NCI-H774 (cell line): ENCODE measurements at regions not wholly inside any gene's neighbourhood (a gene's known extent, or its start where the extent isn't known, plus 50 kb on each side); places are given as distances from the start of the nearest gene placed in this dataset.

Experiments
- DNase-seq: peaks from one replicate; lab custom pipeline; 2025; lab: John Stamatoyannopoulos, UW

- no peak for DNase-seq
Observed at GRCh38 chr7:18363751-18364380, 131.7 kb upstream of the HDAC9 start.

GRCh38 chr7:18364396-18364795 lies 131.2 kb upstream of the HDAC9 start:
- DNase-seq = no peak

DNA sequence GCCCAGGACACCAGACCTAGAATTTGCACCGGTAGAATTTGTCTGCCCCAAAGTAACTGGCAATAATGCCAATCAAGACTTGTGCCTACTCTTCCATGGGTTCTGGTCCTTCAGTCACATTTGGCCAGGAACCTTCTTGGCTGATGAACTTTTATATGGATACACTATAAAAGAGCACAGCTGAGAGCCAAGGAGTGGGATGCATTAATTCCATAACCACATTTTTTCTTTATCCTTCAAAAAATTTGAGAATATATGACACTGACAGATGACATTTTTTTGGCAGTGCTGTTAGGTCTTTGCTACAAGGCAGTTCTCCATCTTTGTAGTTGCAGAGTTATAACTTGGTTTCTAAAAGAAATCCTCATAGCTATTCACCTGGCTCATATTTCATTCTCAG lies 129.2 kb upstream of the HDAC9 start:
- no peak for DNase-seq

DNA sequence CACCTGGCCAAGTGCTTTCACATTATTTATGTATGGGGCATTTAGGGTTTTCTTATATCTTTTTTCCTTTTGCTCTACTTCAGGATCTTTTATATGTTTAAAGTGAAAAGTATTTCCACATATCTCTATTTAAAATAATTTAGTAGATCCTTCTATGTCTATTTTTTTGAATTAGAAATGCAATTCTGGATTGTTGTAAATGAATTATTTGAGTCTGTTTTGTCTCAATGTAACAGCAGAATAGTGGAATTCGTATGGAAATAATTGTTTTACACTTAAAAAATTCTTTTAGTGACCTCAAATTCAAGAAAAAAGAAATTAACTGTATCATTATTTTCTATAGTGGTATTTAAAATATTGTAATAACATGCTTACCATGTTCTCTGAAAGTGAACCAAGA lies 126.5 kb upstream of the HDAC9 start:
- no peak for DNase-seq

GRCh38 chr7:18370633-18371032 lies 124.9 kb upstream of the HDAC9 start:
- DNase-seq = no peak

DNA sequence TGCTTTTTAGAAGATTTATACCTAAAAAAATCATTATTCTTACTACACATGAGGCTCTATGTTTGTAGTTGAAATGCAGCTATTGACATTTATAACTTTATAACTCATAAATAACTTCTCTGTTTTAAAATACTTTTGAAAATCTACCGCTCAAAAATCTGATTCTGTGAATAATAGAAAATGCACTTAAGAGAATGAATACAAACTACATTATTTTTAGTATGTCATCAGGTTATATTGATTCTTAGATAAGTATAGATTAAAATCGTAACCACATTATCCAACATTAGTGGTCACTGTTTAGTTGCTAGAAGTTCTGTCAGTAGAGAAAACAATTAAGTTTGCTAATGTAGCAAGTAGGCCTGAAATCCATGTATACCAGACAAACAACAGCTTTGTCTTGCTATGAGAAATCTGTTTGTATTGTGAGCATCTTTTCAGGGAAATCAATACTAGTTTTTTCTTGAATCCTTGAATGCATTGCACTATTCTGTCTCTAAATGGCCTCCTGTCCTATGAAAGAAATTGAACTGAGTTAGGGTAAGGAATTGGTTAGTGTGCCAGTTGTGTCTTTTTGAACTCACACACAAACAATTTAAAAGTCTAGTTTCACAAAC lies 116.5 kb upstream of the HDAC9 start:
- no peak for DNase-seq

GRCh38 chr7:18384491-18385143 lies 110.9 kb upstream of the HDAC9 start:
- DNase-seq = no peak

DNA sequence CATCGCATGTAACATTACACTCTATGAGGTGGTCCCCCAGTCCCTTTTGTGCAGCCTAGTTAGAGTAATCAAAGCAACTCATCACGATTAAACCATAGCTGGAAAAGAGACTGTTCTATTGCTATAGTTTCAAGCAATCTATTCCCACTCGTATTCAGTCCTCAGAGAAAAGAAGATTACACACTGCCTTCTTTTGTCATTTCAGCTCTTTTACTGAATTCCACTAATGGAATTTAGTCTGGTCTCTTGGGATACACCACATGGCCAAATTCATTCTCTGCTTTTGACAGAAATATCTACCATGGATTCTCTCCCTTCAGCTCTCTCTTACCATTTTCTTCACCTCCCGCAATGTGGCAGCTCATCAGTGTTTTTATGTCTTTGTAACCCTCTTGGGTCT lies 108.9 kb upstream of the HDAC9 start:
- DNase-seq = no peak

DNA sequence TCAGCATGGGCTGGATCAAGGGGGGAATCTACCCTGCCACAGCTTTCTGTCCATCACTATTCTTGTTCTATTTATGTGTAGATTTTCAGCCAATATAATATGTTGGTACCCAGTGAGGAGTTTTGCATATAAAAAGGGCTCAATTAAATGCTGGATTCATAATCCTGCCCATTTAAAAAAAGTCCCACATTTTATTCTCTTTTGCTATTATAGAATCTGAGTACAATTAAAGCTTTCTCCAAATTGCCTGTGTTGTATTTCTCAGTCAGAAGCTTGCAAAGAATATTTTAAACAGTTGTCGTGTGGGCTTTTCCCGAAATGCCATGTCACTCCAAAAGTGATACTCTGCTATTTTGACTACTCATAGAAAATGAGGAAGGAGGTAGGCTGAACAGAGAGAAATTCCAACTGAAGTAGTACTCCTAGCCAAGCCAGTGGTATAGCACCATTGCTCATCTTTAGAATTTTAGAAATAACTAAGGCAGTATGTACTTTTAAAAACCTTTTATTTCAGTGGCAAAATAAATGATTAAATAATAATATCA lies 108.3 kb upstream of the HDAC9 start:
- no peak for DNase-seq

DNA sequence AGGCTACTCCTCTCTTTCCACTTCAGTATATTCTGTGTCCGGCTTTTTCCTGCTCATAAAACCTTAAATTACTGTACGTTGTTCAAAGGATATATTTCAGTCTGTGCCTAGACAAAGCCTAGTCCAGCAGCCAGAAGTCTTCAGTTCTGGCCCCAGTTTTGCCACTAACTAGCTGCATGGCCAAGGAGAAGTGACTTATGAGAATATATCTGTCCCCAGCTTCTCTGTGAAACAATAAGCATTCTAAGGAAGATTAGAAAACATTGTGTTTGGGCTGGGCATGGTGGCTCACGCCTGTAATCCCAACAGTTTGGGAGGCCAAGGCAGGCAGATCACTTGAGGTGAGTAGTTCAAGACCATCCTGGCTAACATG lies 105.0 kb upstream of the HDAC9 start:
- DNase-seq = no peak

GRCh38 chr7:18393465-18394118 lies 102.0 kb upstream of the HDAC9 start:
- DNase-seq = peak; percentile 31

DNA sequence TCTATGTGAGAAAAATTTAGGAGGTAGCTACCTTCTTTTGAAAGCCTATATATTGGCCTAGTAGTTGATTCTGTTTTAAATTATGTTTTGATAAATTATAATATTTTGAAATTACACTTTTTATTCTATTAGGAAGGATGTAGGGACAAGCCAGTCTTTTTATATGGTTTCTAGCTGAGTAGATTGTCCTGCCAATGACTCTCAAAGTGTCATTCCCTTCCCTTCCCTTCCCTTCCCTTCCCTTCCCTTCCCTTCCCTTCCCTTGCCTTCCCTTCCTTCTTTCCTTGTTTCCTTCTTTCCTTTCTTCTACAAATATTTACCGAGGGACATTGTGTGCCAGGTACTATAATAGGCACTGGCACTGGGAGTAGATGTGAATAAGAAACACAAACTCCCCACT lies 99.7 kb upstream of the HDAC9 start:
- no peak for DNase-seq

- DNase-seq = no peak
Observed at GRCh38 chr7:18396953-18397352, 98.6 kb upstream of the HDAC9 start.

DNA sequence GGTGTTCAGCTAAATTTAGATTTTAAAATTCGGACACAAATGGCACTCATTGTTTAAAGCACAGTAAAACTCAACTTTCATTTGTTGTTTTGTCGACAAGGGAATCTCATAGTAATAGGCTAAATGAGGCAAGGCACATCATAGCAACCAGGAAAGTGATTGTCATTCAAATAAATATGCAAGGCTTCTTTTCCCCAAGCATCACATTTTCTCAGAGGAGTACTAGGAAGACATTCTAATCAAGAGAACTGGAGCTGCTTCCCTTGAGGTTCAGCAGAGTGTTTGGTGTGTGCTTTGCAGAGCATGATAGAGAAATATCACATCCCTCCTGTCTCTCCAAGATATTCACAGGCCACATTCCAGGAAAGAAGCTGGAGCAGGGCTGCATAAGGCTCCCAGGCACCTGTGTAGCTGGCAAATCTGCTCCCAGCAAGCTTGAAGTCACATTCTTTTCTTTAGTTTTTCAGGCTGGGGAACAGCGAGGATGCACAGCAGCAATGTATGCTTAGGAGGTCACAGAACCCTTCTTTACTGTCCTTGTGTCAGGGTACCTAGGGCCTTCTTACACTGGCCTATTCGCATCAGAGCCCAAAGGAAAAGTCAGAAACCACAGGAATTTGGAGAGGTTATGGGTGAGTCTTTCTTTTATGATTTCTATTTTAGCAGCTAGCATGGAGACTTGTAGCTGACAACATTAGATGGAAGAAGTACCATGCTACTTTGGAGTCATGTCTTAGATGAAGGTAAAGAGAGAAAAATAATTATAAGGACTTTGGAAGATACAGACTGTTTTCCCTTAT lies 95.9 kb upstream of the HDAC9 start:
- no peak for DNase-seq

GRCh38 chr7:18400275-18400674 lies 95.3 kb upstream of the HDAC9 start:
- no peak for DNase-seq

GRCh38 chr7:18400726-18401125 lies 94.8 kb upstream of the HDAC9 start:
- no peak for DNase-seq

GRCh38 chr7:18401757-18402156 lies 93.8 kb upstream of the HDAC9 start:
- DNase-seq = no peak

GRCh38 chr7:18402488-18403183 lies 92.9 kb upstream of the HDAC9 start:
- no peak for DNase-seq

- DNase-seq = no peak
Observed at GRCh38 chr7:18405726-18406125, 89.8 kb upstream of the HDAC9 start.

DNA sequence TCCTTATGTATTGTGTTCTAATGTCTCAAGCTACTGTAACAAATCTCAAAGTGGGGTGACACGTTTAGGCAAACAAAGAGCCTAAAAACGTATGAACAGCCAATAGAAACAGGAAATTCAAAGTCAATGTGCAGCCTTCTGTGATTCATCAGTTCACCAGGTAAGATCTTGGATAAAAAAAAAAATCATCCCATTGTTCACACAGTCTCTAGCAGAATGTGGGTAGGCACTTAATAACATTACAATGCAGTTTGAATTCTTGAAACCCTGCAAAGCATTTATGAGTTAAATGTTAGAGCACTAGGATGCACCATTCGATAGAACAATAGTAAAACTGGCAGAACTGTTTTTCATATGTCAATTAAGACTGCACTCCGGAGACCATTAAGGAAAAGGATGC lies 88.2 kb upstream of the HDAC9 start:
- DNase-seq = no peak

GRCh38 chr7:18408461-18408860 lies 87.1 kb upstream of the HDAC9 start:
- no peak for DNase-seq

- DNase-seq = no peak
Observed at GRCh38 chr7:18408868-18409267, 86.7 kb upstream of the HDAC9 start.
